Myocyte (in vitro differentiated cells): ENCODE measurements at regions not wholly inside any gene's neighbourhood (a gene's known extent, or its start where the extent isn't known, plus 50 kb on each side); places are given as distances from the start of the nearest gene placed in this dataset.

Experiments
- DNase-seq: peaks from one replicate; pipeline ENCODE4 v3.0.0-alpha.2; 2012; ENCODE audit warnings: low read depth

- DNase-seq = no peak
Measured at GRCh38 chr12:127726671-127727315, 540.2 kb upstream of the TMEM132C start.

- DNase-seq = no peak
Measured at GRCh38 chr12:127728285-127728684, 538.7 kb upstream of the TMEM132C start.

DNA sequence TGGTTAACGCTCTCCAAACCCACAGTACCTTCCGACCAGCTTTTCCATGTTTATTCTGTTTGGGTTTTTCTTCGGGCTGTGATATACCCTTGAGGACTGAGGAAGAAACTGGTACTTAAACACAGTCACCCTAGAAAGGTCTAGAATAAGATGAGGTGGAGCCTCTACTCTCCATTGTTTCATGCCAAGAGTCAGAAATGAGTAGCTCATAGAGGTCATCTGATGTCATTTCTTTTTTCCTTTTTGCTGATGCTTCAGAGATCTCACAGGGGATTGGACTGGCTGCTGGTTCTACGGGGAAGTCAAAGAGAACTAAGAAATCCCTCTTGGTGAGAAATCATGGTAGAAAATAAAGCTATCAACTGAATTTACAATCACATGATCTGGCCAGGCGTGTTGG is 538.2 kb upstream of the TMEM132C start:
- no peak for DNase-seq

- peak; percentile 17 for DNase-seq
Measured at GRCh38 chr12:127729381-127729780, 537.6 kb upstream of the TMEM132C start.

DNA sequence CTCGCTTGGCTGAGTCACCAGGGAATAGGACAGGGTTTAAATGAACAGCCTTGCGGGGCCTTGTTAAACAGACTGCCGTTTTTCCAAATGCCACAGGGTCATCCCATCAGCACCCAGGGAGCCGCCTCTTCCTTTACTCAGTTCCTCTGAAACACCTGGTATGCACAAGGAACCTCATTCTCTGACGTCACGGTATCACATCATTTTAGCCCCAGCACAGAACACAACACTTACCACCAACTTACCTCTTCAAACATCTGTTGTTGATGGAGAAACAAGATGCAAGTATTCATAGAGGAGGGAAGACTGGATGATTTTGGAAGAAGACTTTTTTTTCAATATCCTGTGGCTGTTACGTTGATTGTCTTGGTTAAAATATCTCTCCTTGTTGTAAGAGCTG is 535.3 kb upstream of the TMEM132C start:
- DNase-seq = no peak

- no peak for DNase-seq
Measured at GRCh38 chr12:127742231-127742630, 524.7 kb upstream of the TMEM132C start.

DNA sequence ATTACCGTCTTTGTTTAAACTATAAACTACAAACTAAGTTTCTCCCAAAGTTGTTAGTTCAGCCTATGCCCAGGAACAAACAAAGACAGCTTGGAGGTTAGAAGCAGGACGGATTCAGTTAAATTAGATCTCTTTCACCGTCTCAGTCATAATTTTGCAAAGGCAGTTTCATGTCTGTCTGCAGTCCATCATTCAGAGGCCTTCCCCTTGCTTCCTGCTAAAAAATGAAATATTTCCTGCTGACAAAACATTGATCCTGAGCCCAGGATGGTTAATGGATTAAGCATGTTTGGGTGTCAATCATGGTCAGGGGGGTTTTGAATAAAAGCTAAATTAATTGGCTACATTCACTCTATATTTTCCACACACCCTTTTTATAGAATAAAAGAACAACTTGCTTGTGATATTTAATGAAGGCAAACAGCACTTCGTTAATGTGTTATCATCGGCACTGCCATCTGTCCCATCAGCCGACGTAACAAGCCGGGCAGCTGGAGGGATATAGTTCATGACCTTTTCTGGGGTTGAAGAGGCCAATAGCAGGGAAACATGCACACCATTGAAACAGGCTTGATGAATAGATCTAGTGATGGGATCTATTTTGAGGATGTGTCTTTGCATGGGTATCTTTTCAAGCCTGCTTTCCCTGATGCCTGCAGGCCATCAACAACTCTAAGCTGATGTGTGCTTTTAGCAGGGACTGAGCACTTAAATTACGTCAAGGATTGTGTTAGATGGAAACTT is 521.3 kb upstream of the TMEM132C start:
- DNase-seq = no peak

- DNase-seq = peak; percentile 53
Measured at GRCh38 chr12:127749416-127749815, 517.6 kb upstream of the TMEM132C start.

DNA sequence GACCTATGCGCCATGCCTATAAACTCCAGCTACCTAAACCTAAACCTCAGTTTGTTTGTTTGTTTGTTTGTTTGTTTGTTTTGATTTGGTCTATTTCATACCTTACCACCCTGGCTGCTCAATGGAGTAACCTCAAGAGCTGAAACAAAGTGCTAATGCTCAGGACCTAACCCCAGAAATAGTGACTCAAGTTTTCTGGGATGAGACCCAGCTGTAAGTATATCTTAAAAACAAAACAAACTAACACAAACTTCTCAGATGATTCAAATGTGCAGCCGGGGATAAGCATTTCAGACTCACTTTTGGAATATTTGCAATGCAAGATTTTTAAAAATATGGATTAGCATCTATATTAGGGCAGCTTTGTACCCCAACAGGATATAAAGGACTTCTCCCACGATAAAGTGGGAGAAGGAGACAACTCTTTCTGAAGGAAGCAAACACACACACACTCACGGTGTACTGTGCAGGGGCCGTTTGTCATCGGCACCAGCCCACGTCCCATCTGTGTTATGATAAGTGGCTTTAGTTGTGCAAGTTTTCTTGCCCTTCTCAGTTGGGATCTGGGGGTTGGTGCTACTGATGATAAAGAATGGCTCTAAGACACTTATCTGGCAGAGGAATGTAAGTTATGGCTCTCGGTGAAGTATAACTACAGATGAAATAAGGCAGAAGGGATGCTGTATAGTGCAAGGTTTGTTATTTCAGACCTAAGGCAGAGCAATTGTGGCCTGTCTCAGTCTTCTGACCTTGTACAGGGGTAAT is 516.7 kb upstream of the TMEM132C start:
- no peak for DNase-seq

DNA sequence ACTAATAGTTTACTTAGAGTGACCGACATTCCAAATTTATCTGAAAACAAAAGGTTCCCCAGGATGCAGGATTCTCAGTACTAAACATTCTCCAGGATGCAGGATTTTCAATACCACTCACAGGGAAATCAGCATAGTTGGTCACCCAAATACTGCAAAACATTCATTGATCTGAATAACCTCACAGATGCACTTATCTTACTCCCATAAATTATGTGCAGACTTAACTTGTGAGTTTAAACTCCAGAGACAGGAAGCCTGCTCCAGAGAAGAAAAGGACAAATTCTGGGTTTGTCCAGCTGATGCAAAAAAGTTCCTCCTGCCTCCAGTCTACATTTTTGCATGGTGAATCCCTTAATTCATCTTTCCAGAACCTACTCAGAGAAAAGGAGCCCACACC is 514.2 kb upstream of the TMEM132C start:
- no peak for DNase-seq

- no peak for DNase-seq
Measured at GRCh38 chr12:127760357-127760756, 506.6 kb upstream of the TMEM132C start.

DNA sequence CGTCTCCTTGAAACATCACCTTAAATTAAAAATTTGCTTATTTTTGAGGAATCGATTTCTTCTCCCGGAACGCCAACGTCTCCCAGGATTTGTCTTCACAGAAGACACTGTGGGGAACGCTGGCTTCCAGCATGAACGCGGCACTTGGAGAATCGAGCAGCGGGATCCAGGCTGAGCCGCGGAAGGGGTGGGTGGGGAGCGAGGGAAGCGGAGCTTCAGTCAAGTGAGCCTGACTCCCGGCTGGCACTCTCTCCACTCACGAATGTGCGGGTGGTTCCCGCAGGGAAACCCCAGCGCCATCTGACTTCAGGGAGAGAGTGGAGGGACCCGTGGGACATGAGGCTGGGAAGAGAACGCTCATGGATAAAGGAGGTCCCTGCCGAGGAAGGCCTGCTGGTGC is 506.0 kb upstream of the TMEM132C start:
- no peak for DNase-seq

DNA sequence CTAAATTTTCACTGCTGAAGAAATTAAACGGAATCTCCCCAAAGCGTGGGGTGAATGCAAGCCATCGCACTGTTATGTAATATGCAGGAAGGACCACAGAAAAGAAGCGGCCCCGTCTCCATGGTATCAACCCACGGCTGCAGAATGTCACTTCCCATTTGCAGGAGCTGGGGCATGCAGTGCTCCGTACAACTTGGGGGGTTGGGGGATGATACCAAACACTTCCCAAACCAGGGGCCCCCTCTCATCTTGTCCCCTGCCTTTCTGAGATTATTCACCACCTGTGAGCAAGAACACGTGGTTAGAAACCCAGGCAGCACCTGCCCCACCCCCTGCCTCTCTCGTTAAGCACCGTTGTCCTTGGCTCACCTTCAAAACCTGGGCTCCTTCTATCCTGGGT is 505.1 kb upstream of the TMEM132C start:
- no peak for DNase-seq

- peak; percentile 44 for DNase-seq
Measured at GRCh38 chr12:127767656-127768055, 499.3 kb upstream of the TMEM132C start.

DNA sequence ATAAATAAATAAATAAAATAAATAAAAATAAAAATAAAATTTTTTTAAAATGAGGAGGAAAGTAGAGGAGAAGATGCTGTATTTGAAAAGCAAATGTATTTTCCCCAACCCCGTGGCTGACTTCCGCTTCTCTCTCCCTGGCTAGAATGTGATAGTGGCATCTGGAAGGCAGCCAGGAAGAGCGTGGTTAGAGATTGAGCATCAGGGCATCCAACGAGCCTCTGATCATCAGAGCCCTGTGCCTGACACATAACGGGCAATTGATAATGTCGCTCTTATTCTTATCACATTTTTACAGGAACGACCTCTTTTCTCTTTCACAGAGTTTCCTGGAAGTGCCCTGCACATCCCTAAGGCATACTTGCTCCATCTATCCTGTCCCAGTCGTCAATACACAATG is 496.9 kb upstream of the TMEM132C start:
- DNase-seq = peak; percentile 41

GRCh38 chr12:127771546-127771945 is 495.4 kb upstream of the TMEM132C start:
- no peak for DNase-seq

GRCh38 chr12:127773520-127773919 is 493.4 kb upstream of the TMEM132C start:
- DNase-seq = peak; percentile 26

GRCh38 chr12:127774828-127775227 is 492.1 kb upstream of the TMEM132C start:
- no peak for DNase-seq

- DNase-seq = no peak
Measured at GRCh38 chr12:127779301-127780045, 487.5 kb upstream of the TMEM132C start.

DNA sequence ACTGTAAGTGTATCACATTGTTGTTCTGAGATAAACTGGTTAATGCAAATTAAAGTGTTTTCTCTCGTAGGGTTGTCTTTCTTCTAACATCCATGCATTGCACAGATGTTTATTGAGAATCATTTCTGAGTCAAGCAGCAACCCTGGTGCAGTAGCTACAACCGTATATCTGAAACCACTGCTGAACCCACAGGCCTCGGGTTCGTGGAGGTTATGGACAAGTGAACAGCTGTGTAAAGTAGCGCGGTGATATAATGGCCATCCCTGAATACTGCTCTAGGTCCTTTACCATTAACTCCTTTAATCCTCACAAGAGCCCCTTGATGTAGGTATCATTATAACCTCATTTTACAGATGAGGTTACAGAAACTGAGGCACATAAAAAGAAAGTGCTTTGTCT is 486.1 kb upstream of the TMEM132C start:
- peak; percentile 21 for DNase-seq

DNA sequence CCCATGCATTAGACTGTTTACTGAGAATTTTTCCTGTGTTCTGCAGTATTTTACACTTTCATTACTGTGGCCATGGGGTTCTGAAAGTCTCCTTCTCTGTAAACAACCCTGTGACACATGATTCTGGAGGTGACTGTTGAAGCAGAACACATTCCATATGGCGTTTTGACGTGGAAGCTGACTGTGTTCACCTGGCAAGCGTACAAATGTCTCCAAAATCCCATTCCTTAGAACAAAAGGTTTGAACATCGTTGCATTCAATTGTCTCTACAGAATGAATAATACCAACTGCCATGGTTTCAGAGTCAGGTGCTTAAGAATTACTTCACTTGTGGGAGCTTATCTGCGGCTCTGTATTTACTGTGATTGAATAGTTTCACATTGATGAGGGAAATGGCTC is 485.6 kb upstream of the TMEM132C start:
- no peak for DNase-seq

DNA sequence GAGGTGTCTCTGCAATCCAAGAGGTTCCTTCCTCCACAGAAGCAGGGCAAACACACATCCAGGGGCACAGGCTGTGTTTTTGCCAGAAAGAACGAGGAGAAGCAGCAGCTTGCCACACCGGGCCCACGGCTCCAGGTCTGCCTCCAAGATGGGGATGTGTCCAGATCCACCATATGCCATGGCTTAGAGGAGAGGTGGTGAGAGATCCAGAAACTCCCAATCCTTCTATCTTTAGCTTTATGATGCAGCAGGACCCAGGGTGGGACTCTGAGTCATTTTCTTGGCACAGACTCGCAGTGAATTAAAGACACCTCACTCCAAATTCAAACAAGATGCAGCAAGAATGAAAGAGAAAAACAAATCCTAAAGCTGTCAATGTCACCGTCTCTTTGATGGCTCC is 481.4 kb upstream of the TMEM132C start:
- DNase-seq = peak; percentile 89
